ENCODE measurements at regions not wholly inside any gene's neighbourhood (a gene's known extent, or its start where the extent isn't known, plus 50 kb on each side); places are given as distances from the start of the nearest gene placed in this dataset.

DNA sequence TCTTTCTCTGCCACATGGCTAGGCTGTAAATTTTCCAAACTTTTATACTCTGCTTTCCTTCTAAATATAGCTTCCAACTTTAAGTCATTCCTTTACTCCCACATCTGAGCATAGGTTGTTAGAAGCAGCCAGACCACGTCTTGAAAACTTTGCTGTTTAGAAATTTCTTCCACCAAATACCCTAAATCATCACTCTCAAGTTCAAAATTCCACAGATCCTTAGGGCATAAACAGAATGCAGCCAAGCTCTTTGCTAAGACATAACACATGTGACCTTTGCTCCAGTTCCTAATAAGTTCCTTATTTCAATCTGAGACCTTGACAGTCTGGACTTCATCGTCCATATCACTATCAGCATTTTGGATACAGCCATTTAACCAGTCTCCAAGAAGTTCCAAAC is 749.9 kb downstream of the METTL15 start:
- Mint-ChIP-seq H3K9me3 (ENCODE audit: insufficient read depth) (peaks cover 8% of the 10 kb centered on the region), H3K27ac (no peak overlapping the region), H3K4me3 (no peak overlapping the region), H3K4me1 (no peaks in the 10 kb centered on the region), H3K27me3 (no peaks in the 10 kb centered on the region)
- H3K27ac ChIP-seq (ENCODE audit: low read length in 2 of 2) = no peak overlapping the region
- H3K27me3 ChIP-seq (replicated peaks in 1 of 4; ENCODE audit: control extremely low read depth in 1 of 4, control insufficient read depth in 3 of 4, insufficient read depth in 4 of 4, low read length in 3 of 4) = no peaks in the 10 kb centered on the region
- ATAC-seq (ENCODE audit: low read depth) (no peak), DNase-seq (no peak)
- ChIA-PET POLR2A (no interaction called here), CTCF (no interaction called here)
- H3K9ac ChIP-seq (ENCODE audit: low read length) = no peak overlapping the region
- H3K4me1 ChIP-seq (ENCODE audit: control insufficient read depth in 2 of 2, insufficient read depth in 2 of 2, low read length in 2 of 2) = no peaks in the 10 kb centered on the region
- H3K79me2 ChIP-seq (ENCODE audit: control insufficient read depth, insufficient read depth, low read length) = no peaks in the 10 kb centered on the region
- WGBS (ENCODE audit: insufficient coverage) = 81% methylated on average over 2 of the region's 2 CpGs
- no peak overlapping the region for H3K4me2 ChIP-seq (replicated peaks; ENCODE audit: low read depth, low read length, poor library complexity, severe bottlenecking)
- TF ChIP-seq, protein P1, sequence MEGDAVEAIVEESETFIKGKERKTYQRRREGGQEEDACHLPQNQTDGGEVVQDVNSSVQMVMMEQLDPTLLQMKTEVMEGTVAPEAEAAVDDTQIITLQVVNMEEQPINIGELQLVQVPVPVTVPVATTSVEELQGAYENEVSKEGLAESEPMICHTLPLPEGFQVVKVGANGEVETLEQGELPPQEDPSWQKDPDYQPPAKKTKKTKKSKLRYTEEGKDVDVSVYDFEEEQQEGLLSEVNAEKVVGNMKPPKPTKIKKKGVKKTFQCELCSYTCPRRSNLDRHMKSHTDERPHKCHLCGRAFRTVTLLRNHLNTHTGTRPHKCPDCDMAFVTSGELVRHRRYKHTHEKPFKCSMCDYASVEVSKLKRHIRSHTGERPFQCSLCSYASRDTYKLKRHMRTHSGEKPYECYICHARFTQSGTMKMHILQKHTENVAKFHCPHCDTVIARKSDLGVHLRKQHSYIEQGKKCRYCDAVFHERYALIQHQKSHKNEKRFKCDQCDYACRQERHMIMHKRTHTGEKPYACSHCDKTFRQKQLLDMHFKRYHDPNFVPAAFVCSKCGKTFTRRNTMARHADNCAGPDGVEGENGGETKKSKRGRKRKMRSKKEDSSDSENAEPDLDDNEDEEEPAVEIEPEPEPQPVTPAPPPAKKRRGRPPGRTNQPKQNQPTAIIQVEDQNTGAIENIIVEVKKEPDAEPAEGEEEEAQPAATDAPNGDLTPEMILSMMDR (IDR thresholded peaks at IDR 0.05) = no peak
- TF ChIP-seq EZH2 (IDR thresholded peaks at IDR 0.05; ENCODE audit: borderline replicate concordance, insufficient read depth, low read depth, low read length, poor library complexity, severe bottlenecking) = no peak
- no peaks in the 10 kb centered on the region for H4K20me1 ChIP-seq (ENCODE audit: control insufficient read depth, insufficient read depth, low read length, poor library complexity, severe bottlenecking)
- peaks cover 0 to 8% (median 6%) of the 10 kb centered on the region in 3 donors for H3K9me3 ChIP-seq (ENCODE audit: control extremely low read depth in 1 of 3, control insufficient read depth in 2 of 3, insufficient read depth in 1 of 3, low read length in 2 of 3)
- H3K4me3 ChIP-seq (ENCODE audit: control extremely low read depth in 1 of 5, extremely low read depth in 1 of 5, insufficient read depth in 1 of 5, low read depth in 2 of 5, low read length in 4 of 5) = no peak overlapping the region
- H2AFZ ChIP-seq (ENCODE audit: insufficient read depth, low read depth, low read length, poor library complexity, severe bottlenecking) = no peak overlapping the region
- no peaks in the 10 kb centered on the region for H3K36me3 ChIP-seq (replicated peaks in 1 of 2; ENCODE audit: control extremely low read depth in 1 of 2, control insufficient read depth in 1 of 2, extremely low read depth in 1 of 2, insufficient read depth in 2 of 2, low read length in 1 of 2)
- intact Hi-C loops (cut with micrococcal nuclease) = no loop called here

DNA sequence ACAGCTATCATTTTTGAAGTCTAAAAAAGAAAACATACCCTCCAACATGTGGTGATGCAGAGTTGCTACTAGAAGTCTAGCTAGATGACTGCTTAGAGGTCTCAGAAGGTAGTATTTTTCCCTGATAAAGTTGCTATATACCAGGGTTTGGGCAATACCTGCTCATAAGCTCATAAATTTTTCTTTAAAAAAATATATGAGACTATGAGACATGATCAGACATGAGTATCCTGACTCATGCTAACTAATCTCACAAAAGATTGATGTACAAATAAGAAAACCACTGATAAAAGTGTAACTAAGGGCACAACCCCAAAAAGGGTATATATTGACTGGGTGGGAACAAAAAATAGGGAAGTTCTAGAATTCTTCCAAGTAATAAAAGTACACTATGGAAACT is 740.9 kb downstream of the METTL15 start:
- DNase-seq = no peak
- H3K4me1 Mint-ChIP-seq = no peaks in the 10 kb centered on the region
- TF ChIP-seq, protein P1 (IDR thresholded peaks at IDR 0.05) = no peak
- TF ChIP-seq EZH2 (IDR thresholded peaks at IDR 0.05; ENCODE audit: borderline replicate concordance, insufficient read depth, low read depth, low read length, poor library complexity, severe bottlenecking) = no peak
- no peak overlapping the region for H3K27ac ChIP-seq (ENCODE audit: low read length in 2 of 2)
- no peaks in the 10 kb centered on the region for H4K20me1 ChIP-seq (ENCODE audit: control insufficient read depth, insufficient read depth, low read length, poor library complexity, severe bottlenecking)
- no peaks in the 10 kb centered on the region for H3K4me1 ChIP-seq (ENCODE audit: control insufficient read depth in 2 of 2, insufficient read depth in 2 of 2, low read length in 2 of 2)
- H3K9ac ChIP-seq (ENCODE audit: low read length) = no peak overlapping the region
- H3K27me3 ChIP-seq (replicated peaks in 1 of 4; ENCODE audit: control extremely low read depth in 1 of 4, control insufficient read depth in 3 of 4, insufficient read depth in 4 of 4, low read length in 3 of 4) = no peaks in the 10 kb centered on the region
- CTCF ChIA-PET = no interaction called here
- no peak overlapping the region for H3K27ac Mint-ChIP-seq
- intact Hi-C loops (cut with micrococcal nuclease) = no loop called here
- H3K9me3 Mint-ChIP-seq (ENCODE audit: insufficient read depth) = no peaks in the 10 kb centered on the region
- no peak overlapping the region for H3K4me3 Mint-ChIP-seq
- H3K4me3 ChIP-seq (ENCODE audit: control extremely low read depth in 1 of 5, extremely low read depth in 1 of 5, insufficient read depth in 1 of 5, low read depth in 2 of 5, low read length in 4 of 5) = no peak overlapping the region
- H3K4me2 ChIP-seq (replicated peaks; ENCODE audit: low read depth, low read length, poor library complexity, severe bottlenecking) = no peak overlapping the region
- H3K36me3 ChIP-seq (replicated peaks in 1 of 2; ENCODE audit: control extremely low read depth in 1 of 2, control insufficient read depth in 1 of 2, extremely low read depth in 1 of 2, insufficient read depth in 2 of 2, low read length in 1 of 2) = no peaks in the 10 kb centered on the region
- no peaks in the 10 kb centered on the region for H3K79me2 ChIP-seq (ENCODE audit: control insufficient read depth, insufficient read depth, low read length)
- H3K9me3 ChIP-seq (ENCODE audit: control extremely low read depth in 1 of 3, control insufficient read depth in 2 of 3, insufficient read depth in 1 of 3, low read length in 2 of 3) = peaks cover 0 to 4% (median 0%) of the 10 kb centered on the region in 3 donors
- H2AFZ ChIP-seq (ENCODE audit: insufficient read depth, low read depth, low read length, poor library complexity, severe bottlenecking) = no peak overlapping the region
- ATAC-seq (ENCODE audit: low read depth) = no peak
- H3K27me3 Mint-ChIP-seq = no peaks in the 10 kb centered on the region
- POLR2A ChIA-PET = no interaction called here

Data from B cell (primary cell).